Right renal cortex interstitium (tissue), 3 donors: ENCODE measurements at regions not wholly inside any gene's neighbourhood (a gene's known extent, or its start where the extent isn't known, plus 50 kb on each side); places are given as distances from the start of the nearest gene placed in this dataset.
"Not testable (repeated sequence)": the region's sequence is repeated elsewhere in the genome, so short reads cannot be mapped to it uniquely, and the experiment has no call there.

Source experiments
- DNase-seq, 3 donors: peaks; one replicate each; pipeline ENCODE4 v3.0.0-alpha.2; 2013; ENCODE audit warnings: low read depth in 3 of 3, low spot score in 2 of 3

DNA sequence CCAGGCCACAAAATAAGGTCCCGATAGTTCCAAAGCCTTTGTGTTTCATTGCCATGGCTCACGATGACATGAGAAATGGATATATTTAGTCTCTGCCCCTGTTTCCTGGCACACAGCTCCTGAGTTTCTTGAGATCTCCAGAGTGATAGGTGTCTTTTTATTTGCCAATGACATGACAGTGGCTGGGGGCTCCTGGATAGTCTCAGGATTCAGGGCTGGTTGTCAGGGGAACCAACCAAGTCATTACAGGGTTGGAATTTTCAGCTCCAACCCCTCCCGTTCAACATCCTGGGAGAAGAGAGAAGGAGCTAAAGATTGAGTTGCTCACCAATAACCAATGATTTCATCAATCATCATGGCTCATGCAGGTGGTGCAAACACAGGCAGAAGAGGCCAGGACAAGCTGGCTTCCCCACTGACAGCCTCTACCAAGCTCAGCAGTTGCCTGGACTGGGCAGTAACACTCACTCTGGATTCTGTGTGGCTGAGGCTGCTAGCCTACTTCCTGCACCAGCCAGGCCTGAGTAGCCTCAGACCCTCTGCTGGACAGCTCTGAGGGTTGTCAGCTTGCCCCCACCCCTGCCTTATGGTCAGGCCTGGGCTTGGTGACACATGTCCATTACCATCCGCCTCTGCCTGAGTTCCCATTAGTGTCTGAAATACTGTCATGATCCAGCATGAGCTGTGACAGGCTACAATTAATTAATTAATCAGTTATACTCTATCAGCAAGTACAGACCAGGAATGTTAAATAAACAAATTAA lies 534.4 kb upstream of the CDH5 start:
- no peak for DNase-seq

DNA sequence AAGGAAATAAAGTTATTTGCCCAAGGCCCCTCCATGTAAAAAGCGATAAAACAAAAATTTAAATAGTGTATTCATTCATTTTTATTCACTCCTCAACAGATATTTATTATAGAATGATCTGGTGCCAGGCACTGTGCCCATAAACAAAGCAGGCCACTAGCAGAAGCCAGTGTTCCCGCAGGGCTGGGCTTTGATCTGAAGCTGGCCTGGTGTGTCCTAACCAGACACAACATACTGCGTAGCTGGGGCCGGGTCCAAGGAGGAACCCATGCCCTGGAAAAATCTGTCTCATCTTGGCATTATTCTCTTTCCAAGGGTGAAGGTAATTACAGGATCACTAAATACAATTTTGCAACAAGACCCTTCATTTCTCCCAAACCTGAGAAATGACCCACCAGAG lies 537.4 kb upstream of the CDH5 start:
- DNase-seq: no peak

DNA sequence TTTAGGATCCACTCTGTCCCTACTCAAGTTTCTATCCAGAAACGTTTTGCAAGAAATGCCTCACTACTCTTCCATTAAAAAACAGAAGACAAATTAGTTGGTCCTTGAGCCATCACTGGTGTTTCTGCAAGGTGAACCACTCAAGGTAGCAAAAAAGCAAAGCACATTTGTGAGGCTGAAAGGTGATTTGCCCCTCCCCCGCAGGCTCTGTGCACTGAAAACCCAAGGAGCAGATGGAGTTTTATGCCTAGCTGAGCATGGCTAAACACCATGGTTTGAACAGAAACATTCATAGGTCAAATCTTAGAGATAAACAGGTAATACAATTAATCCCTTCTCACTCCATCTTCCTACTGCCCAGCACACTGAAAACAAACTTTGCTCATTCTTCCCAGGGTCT lies 538.2 kb upstream of the CDH5 start:
- no peak for DNase-seq

DNA sequence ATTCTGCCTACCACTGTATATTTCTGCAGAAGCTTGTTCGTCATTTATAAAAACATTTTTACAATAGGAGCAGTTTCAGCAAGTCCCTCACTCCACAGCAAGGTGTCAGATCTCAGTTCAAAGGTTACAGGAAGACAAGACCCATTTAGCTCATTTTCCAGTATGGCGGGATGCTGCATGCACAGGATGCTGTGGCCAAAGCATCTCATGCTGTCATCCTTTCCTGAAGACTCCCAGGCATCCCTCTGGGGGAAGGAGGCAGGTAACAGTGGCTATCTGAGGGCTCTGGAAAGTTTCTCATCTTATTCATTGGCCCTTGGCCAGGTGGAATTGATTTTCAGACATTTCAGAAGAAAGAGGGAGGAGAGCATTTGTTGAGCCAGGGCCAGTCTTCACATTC lies 539.3 kb upstream of the CDH5 start:
- DNase-seq: no peak

DNA sequence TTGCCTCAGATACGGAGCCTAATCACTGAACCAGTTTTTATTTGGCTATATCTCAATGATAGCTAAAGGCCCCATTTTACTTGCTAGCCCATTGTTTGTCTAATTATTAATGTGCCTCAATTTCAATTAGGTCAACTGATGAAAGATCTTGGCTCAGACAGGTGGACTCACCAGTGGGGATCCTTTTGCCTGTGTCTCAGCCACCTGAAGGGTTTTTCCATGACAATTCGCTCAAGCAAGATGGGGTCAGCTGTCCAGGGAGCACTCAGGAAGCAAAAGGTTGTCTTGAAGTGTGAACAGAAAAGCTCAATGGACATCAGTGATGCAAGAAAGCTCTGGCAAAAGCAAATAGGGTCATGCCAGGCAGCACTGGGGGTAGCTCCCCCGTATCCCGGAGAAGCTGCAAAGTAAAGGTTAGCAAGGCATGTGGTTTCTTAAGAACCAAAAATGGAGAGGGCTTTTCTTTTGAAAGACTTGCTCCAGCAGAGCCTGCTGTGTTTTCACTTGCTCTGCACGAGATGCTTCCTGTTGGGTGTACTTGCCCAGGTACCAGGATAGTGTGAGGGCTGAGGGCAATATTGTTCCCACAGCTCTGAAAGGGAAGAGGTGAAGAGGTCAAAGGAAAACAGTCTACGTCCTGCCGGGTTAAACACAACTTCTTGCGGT lies 541.2 kb upstream of the CDH5 start:
- no peak for DNase-seq

DNA sequence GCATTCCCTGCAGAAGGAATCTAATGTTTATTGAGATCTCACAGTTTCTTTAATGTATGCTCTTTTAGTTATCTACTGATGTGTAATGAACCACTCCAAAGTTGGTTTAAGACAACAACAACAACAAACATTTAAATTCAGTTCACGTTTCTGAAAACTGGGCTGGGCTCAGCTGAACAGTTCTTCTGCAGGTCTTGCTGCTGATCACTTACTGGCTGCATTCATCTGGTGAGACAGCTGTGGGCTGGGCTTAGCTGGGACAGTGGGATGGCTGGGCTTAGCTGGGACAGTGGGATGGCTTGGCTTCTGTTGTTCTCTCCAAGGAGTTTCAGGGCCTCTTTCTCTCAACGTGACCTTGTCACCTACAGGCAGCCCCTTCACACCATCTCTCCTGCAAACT lies 544.3 kb upstream of the CDH5 start:
- no peak for DNase-seq

DNA sequence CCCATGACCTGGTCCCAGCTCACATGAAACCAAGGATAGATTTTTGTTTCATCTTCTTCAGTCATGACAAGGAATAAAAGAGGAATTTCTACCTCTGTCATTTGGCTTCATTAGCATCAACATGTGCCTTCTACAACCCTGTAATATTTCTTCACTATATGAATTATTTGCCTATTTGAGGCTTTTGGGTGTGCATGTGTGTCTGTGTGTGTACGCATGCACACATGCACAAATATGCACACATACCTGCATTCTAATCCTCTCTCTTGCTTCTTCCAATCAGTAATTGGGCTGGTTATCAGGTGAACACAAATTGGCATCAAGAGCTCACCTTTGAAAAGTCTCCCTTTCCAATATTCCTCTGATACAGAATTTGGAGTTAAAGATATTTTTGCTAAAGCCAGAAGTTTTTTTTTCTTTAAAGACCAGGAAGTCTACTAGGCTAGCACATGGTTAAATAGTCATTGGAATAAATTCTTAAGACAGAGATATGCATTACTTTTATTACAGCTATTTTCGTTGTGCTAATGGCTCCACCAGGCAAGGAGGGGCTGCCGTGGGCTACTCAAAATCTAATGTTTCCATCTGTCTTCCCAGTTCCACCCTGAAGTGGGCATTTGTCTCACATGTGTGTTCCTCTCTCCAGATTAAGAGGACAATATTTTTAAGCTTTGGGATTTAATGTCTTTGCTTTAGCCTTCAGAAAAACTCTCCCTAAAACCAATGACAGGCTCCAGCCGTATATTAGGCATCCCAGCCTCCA lies 547.2 kb upstream of the CDH5 start:
- no peak for DNase-seq

DNA sequence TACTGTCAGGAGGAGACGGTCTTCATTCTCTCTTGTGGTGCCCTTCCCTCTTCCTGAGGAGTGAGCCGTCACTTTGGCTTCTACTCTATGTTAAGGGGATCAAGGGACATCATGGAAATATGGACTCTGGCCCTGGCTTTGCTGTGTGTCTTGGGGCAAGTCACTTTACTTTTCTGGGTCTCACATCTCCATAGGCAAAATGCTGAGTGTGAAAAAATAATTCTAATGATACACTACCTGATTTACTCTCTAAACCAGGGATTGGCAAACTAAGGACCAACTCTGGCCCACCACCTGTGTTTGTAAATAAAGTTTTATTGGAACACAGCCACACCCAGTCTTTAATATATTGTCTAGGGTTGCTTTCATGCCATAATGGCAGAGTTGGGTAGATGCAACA lies 548.7 kb upstream of the CDH5 start:
- no peak for DNase-seq

DNA sequence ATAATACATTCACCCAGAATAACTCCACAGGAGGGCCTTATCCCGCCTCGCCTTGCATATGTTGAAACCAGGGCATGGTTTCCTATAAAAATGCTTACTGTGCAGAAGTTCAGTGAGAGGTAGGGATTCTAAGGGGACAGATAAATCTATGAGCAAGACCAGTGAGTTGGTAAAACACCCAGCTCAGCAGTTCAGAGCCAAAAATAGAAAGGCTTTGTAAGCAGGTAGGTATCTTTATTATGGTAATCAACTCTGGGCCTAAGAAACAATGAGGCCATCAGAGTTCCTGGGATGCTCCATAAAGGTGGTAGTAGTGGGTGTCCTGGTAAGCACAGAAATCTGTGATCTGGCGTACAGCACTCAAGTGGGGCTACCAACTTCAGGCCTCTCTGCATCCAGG lies 549.4 kb upstream of the CDH5 start:
- DNase-seq: no peak

DNA sequence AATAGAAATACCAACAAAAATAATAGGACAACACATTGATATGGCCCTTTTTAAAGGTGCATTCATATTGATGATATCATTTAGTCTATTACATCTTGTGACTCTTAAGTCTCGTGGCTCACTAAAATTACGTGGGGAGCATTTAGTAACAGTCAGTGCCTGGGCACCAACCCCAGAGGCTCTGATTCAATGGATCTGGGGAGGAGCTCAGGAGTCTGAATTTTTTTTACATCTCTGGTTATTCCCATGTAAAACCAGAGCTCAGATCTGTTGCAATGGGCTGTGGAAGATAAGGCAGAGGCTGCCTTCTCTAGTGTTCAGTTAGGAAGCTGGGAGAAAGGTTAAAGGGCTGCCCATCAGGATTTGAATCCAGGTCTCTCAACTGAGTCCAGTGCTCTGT lies 549.9 kb upstream of the CDH5 start:
- DNase-seq: no peak

DNA sequence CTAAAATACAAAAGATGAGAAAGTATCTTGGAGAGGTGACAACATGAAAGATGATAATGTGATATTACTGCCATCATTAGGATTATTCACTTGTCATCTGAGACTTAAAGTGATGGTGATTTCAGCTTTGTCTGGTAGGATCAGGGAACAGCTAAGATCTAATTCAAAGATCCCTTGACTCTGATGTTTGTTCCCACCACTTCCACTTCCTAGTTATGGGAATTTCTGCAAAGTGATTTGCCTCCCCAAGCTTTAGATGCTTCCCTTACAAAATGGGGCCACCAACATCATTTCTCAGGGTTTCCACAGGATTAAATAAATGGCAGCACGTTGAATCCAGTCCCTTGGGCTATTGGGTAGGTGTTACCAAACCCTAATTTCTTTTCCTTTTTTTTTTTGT lies 550.8 kb upstream of the CDH5 start:
- no peak for DNase-seq

DNA sequence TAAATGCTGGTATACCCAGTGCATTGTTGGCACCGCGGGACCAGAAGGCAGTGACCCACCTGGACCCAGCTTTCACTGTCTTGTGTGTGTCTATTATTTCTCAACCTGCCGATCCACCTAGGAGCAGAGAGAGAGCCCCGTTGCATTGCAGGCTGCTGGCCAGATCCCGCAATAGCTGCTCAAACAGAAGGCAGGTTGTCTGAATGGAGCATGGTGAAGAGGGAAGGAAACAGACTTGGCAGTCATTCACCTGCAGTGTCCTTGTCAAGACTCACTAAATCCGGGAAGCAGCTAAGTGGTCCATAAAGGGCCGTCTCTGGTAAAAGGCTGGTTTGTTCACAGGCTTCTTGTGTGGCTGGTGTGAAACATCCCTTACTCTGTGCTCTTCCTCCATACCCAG lies 552.6 kb upstream of the CDH5 start:
- DNase-seq: not testable (repeated sequence)

DNA sequence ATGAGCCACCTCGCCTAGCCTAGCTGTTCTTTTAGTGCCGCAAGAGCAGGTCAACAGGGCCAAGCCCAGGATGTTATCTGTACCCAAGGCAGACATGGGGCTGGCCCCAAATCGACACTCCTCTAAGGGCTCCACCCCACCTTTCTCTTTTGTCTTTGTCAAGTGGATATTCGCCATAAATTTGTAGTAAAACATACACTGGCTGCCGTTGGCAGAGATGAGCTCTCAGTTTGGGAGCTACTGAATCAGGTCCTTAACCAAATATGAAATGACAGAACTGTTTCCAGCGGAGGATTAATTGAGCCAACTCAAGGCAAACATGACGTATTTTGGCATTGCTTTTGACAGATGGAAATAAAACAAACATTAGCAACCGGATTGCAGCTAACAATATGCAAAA lies 556.9 kb upstream of the CDH5 start:
- no peak for DNase-seq

DNA sequence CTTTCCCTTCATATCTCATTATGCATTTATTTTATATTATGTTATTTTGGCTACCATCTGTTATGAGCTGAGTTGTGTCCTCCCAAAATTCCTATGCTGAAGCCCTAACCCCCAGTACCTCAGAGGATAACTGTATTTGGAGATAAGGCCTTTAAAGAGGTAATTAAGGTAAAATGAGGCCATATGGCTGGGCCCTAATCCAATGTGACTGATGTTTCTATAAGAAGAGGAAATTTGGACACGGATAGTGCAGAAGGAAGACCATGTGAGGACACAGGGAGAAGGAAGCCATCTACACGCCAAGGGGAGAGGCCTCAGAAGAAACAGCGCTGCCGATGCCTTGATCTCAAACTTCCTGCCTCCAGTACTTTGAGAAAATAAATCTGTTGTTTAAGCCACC lies 557.7 kb upstream of the CDH5 start:
- DNase-seq: no peak

DNA sequence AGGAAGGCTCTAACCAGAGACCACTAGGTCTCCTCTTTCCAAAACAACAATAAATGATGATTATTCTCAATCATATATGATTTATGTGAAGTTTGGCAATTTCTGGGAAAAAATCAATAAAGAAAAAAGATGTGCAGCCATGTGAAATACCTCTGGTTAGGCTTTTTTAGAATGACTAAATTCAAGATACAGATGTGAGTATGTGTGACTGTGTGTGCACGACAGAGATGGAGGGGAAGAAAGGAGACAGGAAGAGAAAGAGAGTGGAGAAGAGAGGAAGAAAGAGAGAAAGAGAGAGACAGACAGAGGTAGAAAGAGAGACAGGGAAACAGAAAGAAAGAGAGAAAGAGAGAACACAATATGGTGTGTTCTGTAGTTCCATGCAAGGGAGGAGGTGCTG lies 558.6 kb upstream of the CDH5 start:
- no peak for DNase-seq

DNA sequence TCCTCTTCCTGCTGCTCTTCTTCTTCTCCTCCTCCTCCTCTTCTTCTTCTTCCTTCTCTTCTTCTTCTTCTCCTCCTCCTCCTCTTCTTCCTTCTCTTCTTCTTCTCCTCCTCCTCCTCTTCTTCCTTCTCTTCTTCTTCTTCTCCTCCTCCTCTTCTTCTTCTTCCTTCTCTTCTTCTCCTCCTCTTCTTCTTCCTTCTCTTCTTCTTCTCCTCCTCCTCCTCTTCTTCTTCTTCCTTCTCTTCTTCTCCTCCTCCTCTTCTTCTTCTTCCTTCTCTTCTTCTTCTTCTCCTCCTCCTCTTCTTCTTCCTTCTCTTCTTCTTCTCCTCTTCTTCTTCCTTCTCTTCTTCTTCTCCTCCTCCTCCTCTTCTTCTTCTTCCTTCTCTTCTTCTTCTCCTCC lies 560.8 kb upstream of the CDH5 start:
- not testable (repeated sequence) for DNase-seq

DNA sequence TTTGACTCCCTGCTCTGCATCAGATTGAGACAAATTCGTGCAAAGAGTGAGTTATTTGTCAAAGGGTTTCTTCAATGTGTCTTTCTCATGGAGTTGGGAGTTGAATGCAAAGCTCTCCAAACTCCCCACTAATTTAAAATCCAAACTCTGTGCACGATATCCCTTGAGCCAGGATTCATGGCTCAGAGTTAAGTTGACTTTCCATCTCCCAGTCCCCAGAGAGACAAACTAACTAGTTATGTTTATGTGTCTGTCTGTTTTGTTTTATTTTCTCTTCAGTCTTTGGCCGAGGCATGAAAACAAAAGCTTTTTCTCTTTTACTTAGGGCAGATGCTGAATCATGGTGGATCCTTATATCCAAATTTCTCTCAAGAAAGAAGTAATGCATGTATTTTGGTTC lies 570.0 kb upstream of the CDH5 start:
- no peak for DNase-seq

DNA sequence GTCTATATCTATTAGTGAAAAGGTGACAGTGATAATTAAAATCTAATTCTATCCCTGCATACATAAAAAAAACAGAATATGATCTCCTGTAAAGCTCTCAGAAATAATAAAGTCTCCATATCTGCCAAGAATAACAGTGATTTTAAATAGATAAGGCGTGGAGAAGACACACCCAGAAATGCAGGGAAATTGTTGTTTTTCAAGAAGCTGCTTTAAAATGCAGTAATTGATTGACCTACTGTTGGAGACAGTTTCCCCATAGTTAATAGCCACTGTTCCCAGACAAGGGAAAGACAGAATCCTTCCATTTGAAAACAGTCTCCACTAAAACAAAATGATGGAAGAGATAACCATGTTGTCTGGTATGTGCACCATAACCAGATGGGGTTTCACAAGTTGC lies 571.5 kb upstream of the CDH5 start:
- DNase-seq: no peak

DNA sequence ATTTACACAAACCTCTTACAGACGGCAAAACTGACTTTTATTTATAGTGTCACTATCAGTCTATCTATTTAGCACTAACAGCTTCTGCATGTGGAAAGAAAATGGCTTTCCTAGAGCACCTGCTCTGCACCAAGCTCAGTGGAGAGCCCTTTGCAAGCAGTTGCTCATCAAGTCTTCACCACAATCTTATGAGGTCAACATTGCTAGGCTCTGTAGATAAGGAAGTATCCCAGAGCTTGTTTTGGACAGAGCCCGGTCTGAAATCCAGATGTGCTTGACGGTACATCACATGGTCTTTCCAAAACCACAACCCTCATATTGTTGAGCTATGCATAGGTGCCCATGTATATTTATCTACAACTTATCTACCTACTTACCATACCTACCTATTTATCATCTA lies 572.7 kb upstream of the CDH5 start:
- no peak for DNase-seq

DNA sequence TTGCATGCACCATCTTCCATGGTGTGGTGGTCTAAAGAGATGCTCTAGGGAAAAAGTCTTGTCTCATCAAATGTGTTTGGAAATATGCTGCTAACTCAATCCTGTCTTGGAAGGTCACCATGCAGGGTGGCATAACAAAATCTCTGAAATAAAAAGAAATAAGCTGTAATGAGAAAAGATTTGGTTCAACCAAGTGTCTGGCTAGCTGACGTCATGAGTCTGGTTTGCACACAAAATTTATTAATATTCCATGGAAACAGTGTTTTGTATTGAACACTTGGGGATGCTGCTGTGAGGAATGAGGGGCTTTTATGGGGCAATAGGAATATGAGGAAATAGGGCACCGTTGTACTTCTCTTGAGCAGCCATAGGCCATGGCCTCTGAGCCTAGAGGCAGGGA lies 575.7 kb upstream of the CDH5 start:
- DNase-seq: no peak

DNA sequence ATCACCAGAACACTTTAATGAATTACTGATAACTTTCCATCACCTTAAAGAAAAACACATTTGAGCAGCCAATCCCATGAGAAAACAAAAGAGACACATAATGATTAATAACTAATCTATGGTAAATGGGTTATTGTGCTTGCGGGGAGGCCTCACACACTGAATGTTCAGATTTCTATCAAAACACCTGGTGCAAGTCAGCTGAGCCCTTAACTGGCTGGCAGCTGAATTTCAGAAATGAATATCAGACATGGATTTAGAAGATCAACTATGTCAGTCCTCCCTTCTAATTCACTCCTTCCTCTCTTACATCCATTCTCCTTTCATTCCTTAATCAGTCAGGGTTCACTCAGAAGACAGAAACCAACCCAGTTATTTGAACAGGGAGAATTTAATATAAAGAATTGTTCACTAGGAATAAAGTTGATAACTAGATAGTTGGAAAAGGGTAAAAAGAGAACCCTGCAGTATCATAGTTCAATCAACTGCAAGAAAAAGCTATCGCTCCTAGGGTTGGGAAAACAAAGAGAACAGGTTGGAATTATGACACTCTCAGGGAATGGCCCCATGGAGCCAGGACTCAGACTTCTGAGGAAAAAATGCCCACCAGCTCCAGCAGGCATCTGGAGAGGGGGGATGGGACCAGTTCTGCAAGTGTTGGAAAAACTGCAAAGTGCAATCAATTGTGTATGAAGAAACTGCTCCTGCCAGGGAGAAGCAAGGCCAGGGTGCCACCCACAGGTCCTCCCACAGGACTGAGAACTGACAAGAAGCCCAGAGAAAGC lies 577.1 kb upstream of the CDH5 start:
- no peak for DNase-seq
